Right lobe of liver (tissue), 6 donors: ENCODE measurements at regions not wholly inside any gene's neighbourhood (a gene's known extent, or its start where the extent isn't known, plus 50 kb on each side); places are given as distances from the start of the nearest gene placed in this dataset.

Experiments
- ATAC-seq, 4 donors: fragments of 200-7000 bp; cut with Tn5 transposase; one replicate each; pipeline ENCODE4 v1.9.1; 2020; ENCODE audit warnings: mild to moderate bottlenecking in 4 of 4, moderate library complexity in 4 of 4
- DNase-seq, 3 donors: peaks; one replicate each; pipeline ENCODE4 v3.0.0-alpha.2; 2020
- H3K27ac ChIP-seq, 3 donors: fragments of 200-600 bp; one replicate each; pipeline ENCODE4 v1.8.0; 2022
- H3K27me3 ChIP-seq, 2 donors: fragments of 200-600 bp; one replicate each; pipeline ENCODE4 v1.8.0; 2022
- H3K36me3 ChIP-seq, 4 donors: fragments of 200-600 bp; sonication (generic) in 1 of 4; one replicate each; pipeline versions ENCODE4 v1.5.1 to v1.8.0; 2017 to 2022; ENCODE audit warnings: control low read depth in 1 of 4
- H3K4me1 ChIP-seq, 4 donors: fragments of 200-600 bp; sonication (generic) in 1 of 4; one replicate each; pipeline versions ENCODE4 v1.5.1 to v1.8.0; 2017 to 2022; ENCODE audit warnings: control low read depth in 1 of 4
- H3K4me3 ChIP-seq, 3 donors: fragments of 200-600 bp; one replicate each; pipeline ENCODE4 v1.8.0; 2022
- H3K9me3 ChIP-seq, 4 donors: fragments of 200-600 bp; sonication (generic) in 1 of 4; one replicate each; pipeline versions ENCODE4 v1.5.1 to v1.8.0; 2017 to 2022; ENCODE audit warnings: control low read depth in 1 of 4
- CTCF ChIP-seq, 4 donors: fragments of 200-600 bp in 3 of 4; fragments of 450-650 bp in 1 of 4; IDR thresholded peaks; one replicate each; pipeline versions ENCODE4 v1.5.1 to v1.8.0; 2016 to 2022; ENCODE audit warnings: antibody characterized with exemption in 4 of 4, mild to moderate bottlenecking in 2 of 4
- POLR2A ChIP-seq: fragments of 450-650 bp; IDR thresholded peaks from one replicate; pipeline ENCODE4 v1.6.1; 2017; ENCODE audit warnings: antibody characterized with exemption, mild to moderate bottlenecking
- WGBS: methylation state at CpG from one replicate; pipeline ENCODE4 v1.1.6; 2018; ENCODE audit warnings: low coverage, low lambda C conversion rate; ENCODE audit not compliant: insufficient coverage; ENCODE audit errors: missing lambda C conversion rate; 5-methylcytosine and 5-hydroxymethylcytosine counted together
- intact Hi-C, 2 donors: fragments of 100-400 bp; cut with DNase I; formaldehyde crosslinking; loops; one replicate each; pipeline versions ENCODE4 v1.11.2 to v1.14.1; 2022
- donor health status: DM: no; HTN: yes; CAD: no.
- donor health status: DM: no; HTN: no; CAD: no.
- donor health status: DM: no; HTN: no; CAD: no.
- donor health status: DM: no; HTN: yes; CAD: no.
- donor health status: DM: no; HTN: yes; CAD: no.

DNA sequence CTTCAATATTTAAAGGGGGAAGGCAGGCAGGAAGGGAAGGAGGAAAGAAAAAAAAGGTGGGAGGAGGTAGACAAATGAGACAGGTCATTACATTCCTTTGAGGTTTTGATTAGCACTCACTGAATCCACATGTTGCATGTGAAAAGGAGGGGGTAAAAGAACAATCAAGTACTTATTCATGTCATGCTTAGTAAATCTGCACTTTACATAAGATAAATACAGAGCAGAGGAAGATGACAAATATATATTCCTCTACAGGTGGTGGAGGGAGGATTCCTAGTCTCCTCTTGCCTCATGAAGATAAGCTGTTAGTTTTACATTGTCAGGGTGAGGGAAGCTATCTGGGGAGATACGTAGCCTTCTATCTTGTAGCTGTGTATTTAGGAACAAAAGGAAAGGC, 1645.4 kb upstream of the SPRY2 start:
- intact Hi-C loops: no loop called here
- H3K9me3 ChIP-seq: no peaks in the 10 kb centered on the region
- no peak overlapping the region for H3K27ac ChIP-seq
- no peaks in the 10 kb centered on the region for H3K27me3 ChIP-seq
- no peaks in the 10 kb centered on the region for H3K4me1 ChIP-seq
- H3K4me3 ChIP-seq: no peak overlapping the region
- 31% methylated on average over 1 of the region's 1 CpG for WGBS
- H3K36me3 ChIP-seq: no peaks in the 10 kb centered on the region
- no peak for ATAC-seq
- no peak for TF ChIP-seq POLR2A
- no peak for TF ChIP-seq CTCF (IDR thresholded peaks at IDR 0.05)
- DNase-seq: no peak

- TF ChIP-seq POLR2A (no peak), CTCF (IDR thresholded peaks at IDR 0.05) (peak in 1 of 4 donors; percentile 8)
- DNase-seq (no peak), ATAC-seq (no peak)
- H3K36me3 ChIP-seq: no peaks in the 10 kb centered on the region
- intact Hi-C loops: no loop called here
- no peaks in the 10 kb centered on the region for H3K27me3 ChIP-seq
- H3K9me3 ChIP-seq: no peaks in the 10 kb centered on the region
- no peak overlapping the region for H3K4me3 ChIP-seq
- H3K4me1 ChIP-seq: no peaks in the 10 kb centered on the region
- no peak overlapping the region for H3K27ac ChIP-seq
These were observed 1616.2 kb upstream of the SPRY2 start for GRCh38 chr13:81957121-81957520.

DNA sequence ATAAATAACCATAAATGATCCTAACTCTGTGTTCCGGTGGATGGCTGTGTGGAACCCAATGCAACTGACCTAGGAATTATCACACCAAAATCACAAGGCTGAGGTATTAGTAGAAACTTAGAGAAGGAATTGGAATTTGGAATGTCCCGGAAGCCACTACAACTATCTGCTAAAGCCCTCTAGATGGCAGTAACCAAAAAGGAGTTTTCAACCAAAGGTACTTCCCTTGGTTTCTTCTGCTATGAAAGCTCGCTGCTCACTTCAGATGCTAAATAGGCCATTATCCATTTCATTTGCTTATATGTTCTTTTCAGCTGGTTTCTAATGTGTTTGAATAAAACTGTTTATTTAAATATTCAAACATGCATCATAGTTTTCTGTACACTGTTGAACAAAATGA, 1589.1 kb upstream of the SPRY2 start:
- no peaks in the 10 kb centered on the region for H3K4me1 ChIP-seq
- H3K27ac ChIP-seq: no peak overlapping the region
- no peak overlapping the region for H3K4me3 ChIP-seq
- ATAC-seq (peak; percentile 56 to 79 (median 72)), DNase-seq (no peak)
- H3K27me3 ChIP-seq: no peaks in the 10 kb centered on the region
- no peaks in the 10 kb centered on the region for H3K36me3 ChIP-seq
- intact Hi-C loops: loop anchor here in 1 of 2 donors (10.0 kb wide), 1 partner anchor 395 kb away; no protein-coding TSS in a partner anchor
- TF ChIP-seq POLR2A (no peak), CTCF (IDR thresholded peaks at IDR 0.05) (peak; percentile 36 to 56 (median 42))
- WGBS: 18% methylated on average over 3 of the region's 3 CpGs
- no peaks in the 10 kb centered on the region for H3K9me3 ChIP-seq

- no peaks in the 10 kb centered on the region for H3K4me1 ChIP-seq
- DNase-seq (no peak), ATAC-seq (peak in 2 of 4 donors; percentile 30 to 40)
- no peak overlapping the region for H3K27ac ChIP-seq
- no peaks in the 10 kb centered on the region for H3K36me3 ChIP-seq
- no peaks in the 10 kb centered on the region for H3K9me3 ChIP-seq
- TF ChIP-seq CTCF (IDR thresholded peaks at IDR 0.05) (peak in 2 of 4 donors; percentile 3 to 10), POLR2A (no peak)
- H3K4me3 ChIP-seq: no peak overlapping the region
- no peaks in the 10 kb centered on the region for H3K27me3 ChIP-seq
- intact Hi-C loops: no loop called here
These were observed 1586.4 kb upstream of the SPRY2 start for GRCh38 chr13:81927347-81927746.

- 92% methylated on average over 2 of the region's 2 CpGs for WGBS
- TF ChIP-seq POLR2A: no peak
- no peak for TF ChIP-seq CTCF (IDR thresholded peaks at IDR 0.05)
- DNase-seq: no peak
These were observed 1576.9 kb upstream of the SPRY2 start for GRCh38 chr13:81917810-81918209.

More at GRCh38 chr13:81917810-81918209, 1576.9 kb upstream of the SPRY2 start:
- no peak overlapping the region for H3K27ac ChIP-seq
- H3K9me3 ChIP-seq: peaks cover 0 to 5% (median 0%) of the 10 kb centered on the region in 4 donors
- H3K36me3 ChIP-seq: no peaks in the 10 kb centered on the region
- H3K27me3 ChIP-seq: no peaks in the 10 kb centered on the region
- H3K4me1 ChIP-seq: no peaks in the 10 kb centered on the region
- intact Hi-C loops: no loop called here
- ATAC-seq: no peak
- no peak overlapping the region for H3K4me3 ChIP-seq
